NCI-H1436 treated with DMSO at 0.1 percent for 48 hours (cell line): ENCODE measurements at regions not wholly inside any gene's neighbourhood (a gene's known extent, or its start where the extent isn't known, plus 50 kb on each side); places are given as distances from the start of the nearest gene placed in this dataset.
"Not testable (repeated sequence)": the region's sequence is repeated elsewhere in the genome, so short reads cannot be mapped to it uniquely, and the experiment has no call there.

Source experiments
- DNase-seq: peaks from one replicate; lab custom pipeline; 2025; lab: John Stamatoyannopoulos, UW

- no peak for DNase-seq
Observed at GRCh38 chr21:27060190-27060589, 93.3 kb upstream of the ADAMTS5 start.

- no peak for DNase-seq
Observed at GRCh38 chr21:27058673-27059605, 92.1 kb upstream of the ADAMTS5 start.

- DNase-seq: no peak
Observed at GRCh38 chr21:27057997-27058396, 91.1 kb upstream of the ADAMTS5 start.

- no peak for DNase-seq
Observed at GRCh38 chr21:27047658-27048314, 80.9 kb upstream of the ADAMTS5 start.

- no peak for DNase-seq
Observed at GRCh38 chr21:27047283-27047657, 80.4 kb upstream of the ADAMTS5 start.

GRCh38 chr21:27045281-27045985 lies 78.5 kb upstream of the ADAMTS5 start:
- no peak for DNase-seq

- DNase-seq: no peak
Observed at GRCh38 chr21:27043377-27043776, 76.5 kb upstream of the ADAMTS5 start.

GRCh38 chr21:27040738-27041469 lies 74.0 kb upstream of the ADAMTS5 start:
- DNase-seq: no peak

- no peak for DNase-seq
Observed at GRCh38 chr21:27036736-27037301, 69.9 kb upstream of the ADAMTS5 start.

GRCh38 chr21:27035791-27036190 lies 68.9 kb upstream of the ADAMTS5 start:
- no peak for DNase-seq

GRCh38 chr21:27034796-27035195 lies 67.9 kb upstream of the ADAMTS5 start:
- DNase-seq: no peak

GRCh38 chr21:27033471-27033870 lies 66.6 kb upstream of the ADAMTS5 start:
- no peak for DNase-seq

GRCh38 chr21:27026501-27026900 lies 59.6 kb upstream of the ADAMTS5 start:
- no peak for DNase-seq

GRCh38 chr21:27025708-27026107 lies 58.8 kb upstream of the ADAMTS5 start:
- not testable (repeated sequence) for DNase-seq

GRCh38 chr21:27024971-27025370 lies 58.1 kb upstream of the ADAMTS5 start:
- no peak for DNase-seq

- no peak for DNase-seq
Observed at GRCh38 chr21:27024301-27024700, 57.4 kb upstream of the ADAMTS5 start.

GRCh38 chr21:27023186-27023585 lies 56.3 kb upstream of the ADAMTS5 start:
- no peak for DNase-seq

GRCh38 chr21:27021801-27022200 lies 54.9 kb upstream of the ADAMTS5 start:
- DNase-seq: no peak

GRCh38 chr21:27021046-27021445 lies 54.2 kb upstream of the ADAMTS5 start:
- DNase-seq: no peak

GRCh38 chr21:27017246-27017645 lies 50.4 kb upstream of the ADAMTS5 start:
- no peak for DNase-seq
